Left ventricle myocardium inferior (tissue), 1 donor: ENCODE measurements at regions not wholly inside any gene's neighbourhood (a gene's known extent, or its start where the extent isn't known, plus 50 kb on each side); places are given as distances from the start of the nearest gene placed in this dataset.
"Not testable (repeated sequence)": the region's sequence is repeated elsewhere in the genome, so short reads cannot be mapped to it uniquely, and the experiment has no call there.

Experiments
- DNase-seq: peaks from one replicate; pipeline ENCODE4 v3.0.0-alpha.2; 2020
- H3K27ac ChIP-seq: fragments of 200-600 bp; replicated peaks from 2 replicates; pipeline ENCODE4 v1.8.0; 2021
- H3K27me3 ChIP-seq: fragments of 200-600 bp; 2 replicates; pipeline ENCODE4 v1.8.0; 2021; ENCODE audit warnings: low read depth
- H3K36me3 ChIP-seq: fragments of 200-600 bp; 2 replicates; pipeline ENCODE4 v1.8.0; 2021
- H3K4me1 ChIP-seq: fragments of 200-600 bp; 2 replicates; pipeline ENCODE4 v1.8.0; 2021
- H3K4me3 ChIP-seq: fragments of 200-600 bp; 2 replicates; pipeline ENCODE4 v1.8.0; 2021; ENCODE audit warnings: mild to moderate bottlenecking, moderate library complexity
- H3K9me3 ChIP-seq: fragments of 200-600 bp; replicated peaks from 2 replicates; pipeline ENCODE4 v1.8.0; 2021
- CTCF ChIP-seq: fragments of 200-600 bp; IDR thresholded peaks from 2 replicates; pipeline ENCODE4 v1.8.0; 2021; ENCODE audit warnings: antibody characterized with exemption, mild to moderate bottlenecking, borderline replicate concordance
- intact Hi-C: fragments of 100-400 bp; cut with micrococcal nuclease; formaldehyde crosslinking; loops from one replicate; pipeline ENCODE4 v1.11.0; 2022
- donor health status: DM: no; HTN: yes; CAD: no; lungs with severe emphysema.

DNA sequence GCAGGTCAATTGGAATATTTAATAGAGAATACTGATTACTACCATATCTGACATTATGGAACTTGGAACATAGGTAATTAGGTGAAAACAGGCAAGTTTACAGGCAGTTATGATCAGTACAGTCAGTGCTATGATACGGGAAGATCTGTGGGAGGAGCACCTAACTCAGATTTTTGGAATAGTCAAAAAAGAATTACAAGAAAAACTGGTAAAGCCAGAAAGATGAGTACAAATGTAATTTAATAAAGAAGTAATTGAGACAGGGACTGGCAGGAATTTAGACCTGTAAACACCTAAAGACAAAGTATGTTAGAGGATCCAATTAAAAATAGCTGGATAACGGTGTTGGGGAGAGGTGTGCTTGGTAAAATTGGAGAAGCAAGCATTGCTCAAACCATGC lies 206.5 kb upstream of the ANO5 start:
- no peak for TF ChIP-seq CTCF
- Histone ChIP-seq H3K9me3 (no peaks in the 10 kb centered on the region), H3K4me1 (no peaks in the 10 kb centered on the region), H3K4me3 (no peak overlapping the region), H3K36me3 (no peaks in the 10 kb centered on the region), H3K27me3 (no peaks in the 10 kb centered on the region), H3K27ac (no peak overlapping the region)
- no peak for DNase-seq
- intact Hi-C loops = no loop called here

- no peak for DNase-seq
- TF ChIP-seq CTCF = no peak
- H3K36me3 ChIP-seq = no peaks in the 10 kb centered on the region
- H3K9me3 ChIP-seq = no peaks in the 10 kb centered on the region
- H3K27me3 ChIP-seq = no peaks in the 10 kb centered on the region
- H3K4me1 ChIP-seq = no peaks in the 10 kb centered on the region
- intact Hi-C loops = no loop called here
- no peak overlapping the region for H3K4me3 ChIP-seq
- H3K27ac ChIP-seq = no peak overlapping the region
Observed at GRCh38 chr11:21987261-21987660, 205.6 kb upstream of the ANO5 start.

GRCh38 chr11:21988477-21988876 lies 204.4 kb upstream of the ANO5 start:
- intact Hi-C loops = no loop called here
- peak; percentile 33 for TF ChIP-seq CTCF
- Histone ChIP-seq H3K4me3 (no peak overlapping the region), H3K9me3 (no peaks in the 10 kb centered on the region), H3K4me1 (no peaks in the 10 kb centered on the region), H3K27me3 (no peaks in the 10 kb centered on the region), H3K27ac (no peak overlapping the region), H3K36me3 (no peaks in the 10 kb centered on the region)
- no peak for DNase-seq

- intact Hi-C loops, DNase-seq, H3K36me3 ChIP-seq: not testable (repeated sequence)
Observed at GRCh38 chr11:22001803-22002202, 191.1 kb upstream of the ANO5 start.

DNA sequence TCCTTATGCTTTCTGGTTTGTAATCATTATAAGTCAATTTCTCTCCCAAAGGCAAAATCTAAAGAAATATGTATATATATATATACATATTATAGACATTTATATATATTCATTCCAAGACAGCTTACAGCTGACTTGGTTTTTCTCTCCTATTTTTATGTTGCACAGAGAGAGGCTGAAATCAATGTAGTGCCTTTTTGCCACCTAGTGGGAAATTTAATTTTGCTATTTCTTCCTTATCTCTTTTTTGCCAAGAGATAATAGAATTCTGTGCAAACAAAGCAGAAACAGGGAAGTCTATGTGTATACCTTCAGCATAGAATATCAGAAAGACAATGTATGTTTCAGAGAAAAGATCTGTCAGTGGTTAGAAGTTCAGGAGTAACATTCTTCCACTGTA lies 186.0 kb upstream of the ANO5 start:
- Histone ChIP-seq H3K27ac (no peak overlapping the region), H3K36me3 (no peaks in the 10 kb centered on the region), H3K4me1 (no peaks in the 10 kb centered on the region), H3K9me3 (no peaks in the 10 kb centered on the region), H3K27me3 (no peaks in the 10 kb centered on the region), H3K4me3 (no peak overlapping the region)
- intact Hi-C loops = no loop called here
- TF ChIP-seq CTCF = no peak
- no peak for DNase-seq

More at GRCh38 chr11:22001803-22002202, 191.1 kb upstream of the ANO5 start:
- not testable (repeated sequence) for H3K9me3 ChIP-seq, H3K4me3 ChIP-seq, H3K4me1 ChIP-seq, H3K27ac ChIP-seq, H3K27me3 ChIP-seq

GRCh38 chr11:22031791-22032190 lies 161.1 kb upstream of the ANO5 start:
- Histone ChIP-seq H3K27ac (no peak overlapping the region), H3K27me3 (no peaks in the 10 kb centered on the region), H3K4me3 (no peak overlapping the region), H3K4me1 (no peaks in the 10 kb centered on the region), H3K36me3 (no peaks in the 10 kb centered on the region), H3K9me3 (peaks cover 25% of the 10 kb centered on the region)
- no peak for DNase-seq
- intact Hi-C loops = no loop called here
- TF ChIP-seq CTCF = no peak
